ENCODE measurements at regions not wholly inside any gene's neighbourhood (a gene's known extent, or its start where the extent isn't known, plus 50 kb on each side); places are given as distances from the start of the nearest gene placed in this dataset.

- DNase-seq: no peak
- no peak overlapping the region for H3K27ac ChIP-seq
- H3K27me3 ChIP-seq: no peaks in the 10 kb centered on the region
- no peak for TF ChIP-seq CTCF (IDR thresholded peaks at IDR 0.05)
- TF ChIP-seq POLR2A (IDR thresholded peaks at IDR 0.05): no peak
- no peaks in the 10 kb centered on the region for H3K4me1 ChIP-seq (replicated peaks in 1 of 2)
- H3K36me3 ChIP-seq (replicated peaks in 1 of 2): no peaks in the 10 kb centered on the region
- intact Hi-C loops (cut with DNase I): no loop called here
- H3K4me3 ChIP-seq: no peak overlapping the region
- H3K9me3 ChIP-seq (replicated peaks in 1 of 3): no peaks in the 10 kb centered on the region
- WGBS, 4 donors: 86 to 92% (median 91%) methylated on average over 4 of the region's 4 CpGs
Observed at GRCh38 chr7:106451171-106451570, 166.4 kb upstream of the NAMPT start.

GRCh38 chr7:106450716-106451115, 165.9 kb upstream of the NAMPT start:
- no peak for DNase-seq
- Histone ChIP-seq H3K36me3 (replicated peaks in 1 of 2) (no peaks in the 10 kb centered on the region), H3K27me3 (no peaks in the 10 kb centered on the region), H3K9me3 (replicated peaks in 1 of 3) (no peaks in the 10 kb centered on the region), H3K4me3 (no peak overlapping the region), H3K4me1 (replicated peaks in 1 of 2) (no peaks in the 10 kb centered on the region), H3K27ac (no peak overlapping the region)
- TF ChIP-seq CTCF (IDR thresholded peaks at IDR 0.05) (no peak), POLR2A (IDR thresholded peaks at IDR 0.05) (no peak)
- WGBS, 4 donors: 67 to 88% (median 72%) methylated on average over 3 of the region's 3 CpGs
- intact Hi-C loops (cut with DNase I): no loop called here

GRCh38 chr7:106448992-106449859, 164.4 kb upstream of the NAMPT start:
- Histone ChIP-seq H3K27ac (no peak overlapping the region), H3K36me3 (replicated peaks in 1 of 2) (no peaks in the 10 kb centered on the region), H3K4me1 (replicated peaks in 1 of 2) (no peaks in the 10 kb centered on the region), H3K9me3 (replicated peaks in 1 of 3) (no peaks in the 10 kb centered on the region), H3K27me3 (no peaks in the 10 kb centered on the region), H3K4me3 (no peak overlapping the region)
- no peak for TF ChIP-seq POLR2A (IDR thresholded peaks at IDR 0.05)
- TF ChIP-seq CTCF (IDR thresholded peaks at IDR 0.05): no peak
- WGBS, 4 donors: 61 to 83% (median 80%) methylated on average over 7 of the region's 7 CpGs
- DNase-seq: no peak
- intact Hi-C loops (cut with DNase I): no loop called here

DNA sequence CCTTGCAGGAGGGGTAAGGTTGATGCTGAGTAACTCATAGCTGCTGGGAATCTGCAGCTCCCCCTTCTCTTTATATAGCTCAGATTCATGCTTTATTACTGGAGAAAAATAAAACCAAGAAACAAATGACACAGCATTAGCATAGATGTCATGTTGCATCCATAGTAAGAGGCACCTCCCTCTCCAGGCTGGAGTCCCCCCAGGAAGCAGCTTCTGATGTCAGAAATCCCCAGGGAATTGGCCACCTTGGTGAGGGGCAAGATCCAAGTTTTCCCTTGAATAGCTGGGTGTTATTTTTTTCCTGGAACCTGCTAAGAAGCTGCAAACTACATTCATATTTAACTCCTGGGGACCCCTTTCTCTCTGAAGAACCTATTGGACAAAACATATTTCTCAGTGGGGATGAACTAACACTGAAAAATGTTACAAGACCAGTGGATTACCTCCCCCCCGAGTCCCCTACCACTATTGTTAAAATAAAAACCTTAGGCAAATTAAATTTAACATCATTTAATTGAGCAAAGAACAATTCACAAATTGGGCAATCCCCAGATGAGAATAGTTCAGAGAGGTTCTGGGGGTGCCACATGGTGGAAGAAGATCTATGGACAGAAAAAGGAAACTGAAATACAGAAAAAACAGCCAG, 163.7 kb upstream of the NAMPT start:
- 42 to 82% (median 57%) methylated on average over 1 of the region's 1 CpG for WGBS, 4 donors
- Histone ChIP-seq H3K27ac (no peak overlapping the region), H3K27me3 (no peaks in the 10 kb centered on the region), H3K9me3 (replicated peaks in 1 of 3) (no peaks in the 10 kb centered on the region), H3K36me3 (replicated peaks in 1 of 2) (no peaks in the 10 kb centered on the region), H3K4me3 (no peak overlapping the region), H3K4me1 (replicated peaks in 1 of 2) (no peaks in the 10 kb centered on the region)
- TF ChIP-seq CTCF (IDR thresholded peaks at IDR 0.05): no peak
- no peak for TF ChIP-seq POLR2A (IDR thresholded peaks at IDR 0.05)
- intact Hi-C loops (cut with DNase I): no loop called here
- DNase-seq: no peak
